GM12878 (cell line): ENCODE measurements at regions not wholly inside any gene's neighbourhood (a gene's known extent, or its start where the extent isn't known, plus 50 kb on each side); places are given as distances from the start of the nearest gene placed in this dataset.

Experiments used
- ATAC-seq: fragments of 200-7000 bp; cut with Tn5 transposase; 3 replicates; pipeline ENCODE4 v1.9.1; 2020; ENCODE audit warnings: mild to moderate bottlenecking, moderate library complexity
- BruUV-seq: library from RNA; stranded (reverse); fragments of 400-500 nt; replicated peaks from 2 replicates; lab custom pipeline; 2021; lab: Mats Ljungman, UMichigan
- CTCF ChIA-PET: fragments of 300-600 bp; sonication (Branson Sonifier 250); formaldehyde crosslinking; extraction: SDS; loops from one replicate; lab custom pipeline; 2021; ENCODE audit warnings: inconsistent platforms; lab: Yijun Ruan, JAX
- POLR2A ChIA-PET: fragments of 350-600 bp; formaldehyde crosslinking; extraction: SDS; loops from one replicate; lab custom pipeline; 2021; ENCODE audit warnings: inconsistent platforms; lab: Charles Lee
- RAD21 ChIA-PET: fragments of 300-600 bp; sonication (Branson Sonifier 250); formaldehyde crosslinking; loops from one replicate; lab custom pipeline; 2023; ENCODE audit warnings: antibody characterized with exemption; ENCODE audit not compliant: unreplicated experiment; lab: Charles Lee
- SMC1A ChIA-PET: fragments of 300-600 bp; sonication (Branson Sonifier 250); formaldehyde crosslinking; loops from one replicate; lab custom pipeline; 2023; ENCODE audit not compliant: unreplicated experiment, uncharacterized antibody; lab: Charles Lee
- DNase-seq: peaks from one replicate; pipeline ENCODE4 v3.0.0-alpha.2; 2011; ENCODE audit warnings: low read depth, low spot score
- FAIRE-seq: peaks from 3 replicates; lab custom pipeline; 2011; peaks lifted over from hg19 to GRCh38; lab: Jason Lieb, UNC
- H2AFZ ChIP-seq: 2 replicates; pipeline ENCODE4 v1.6.0; 2011; ENCODE audit warnings: low read depth, low read length, control low read depth; ENCODE audit not compliant: control insufficient read depth
- H3K27ac ChIP-seq: 2 replicates; pipeline ENCODE4 v1.5.1; 2011; ENCODE audit warnings: control low read depth; ENCODE audit not compliant: control insufficient read depth, insufficient read depth
- H3K27me3 ChIP-seq, 2 experiments: replicated peaks in 1 of 2; 2 replicates each; pipeline versions ENCODE4 v1.6.0 to v1.6.1; 2011; ENCODE audit warnings: low read length in 1 of 2; ENCODE audit not compliant: control insufficient read depth in 2 of 2, insufficient read depth in 2 of 2
- H3K36me3 ChIP-seq, 2 experiments: 2 replicates each; pipeline ENCODE4 v1.5.1; 2011; ENCODE audit warnings: low read length in 1 of 2; ENCODE audit not compliant: control insufficient read depth in 2 of 2, insufficient read depth in 2 of 2
- H3K4me1 ChIP-seq: 2 replicates; pipeline ENCODE4 v1.6.1; 2011; ENCODE audit warnings: mild to moderate bottlenecking, low read length, moderate library complexity, mixed read lengths; ENCODE audit not compliant: control insufficient read depth, insufficient read depth
- H3K4me2 ChIP-seq: 2 replicates; pipeline ENCODE4 v1.6.0; 2011; ENCODE audit warnings: control low read depth; ENCODE audit not compliant: control insufficient read depth, insufficient read depth
- H3K4me3 ChIP-seq: fragments of 200-600 bp; sonication (generic); 2 replicates; pipeline ENCODE4 v1.5.1; 2016
- H3K79me2 ChIP-seq: 2 replicates; pipeline ENCODE4 v1.6.0; 2011; ENCODE audit warnings: low read length; ENCODE audit not compliant: control insufficient read depth, insufficient read depth
- H3K9ac ChIP-seq: 2 replicates; pipeline ENCODE4 v1.8.0; 2011; ENCODE audit warnings: low read length, control low read depth, mixed read lengths; ENCODE audit not compliant: control insufficient read depth, insufficient read depth
- H3K9me3 ChIP-seq: replicated peaks from 3 replicates; pipeline ENCODE4 v1.5.1; 2011; ENCODE audit warnings: mild to moderate bottlenecking, low read length; ENCODE audit not compliant: control insufficient read depth, insufficient read depth
- H4K20me1 ChIP-seq: 2 replicates; pipeline ENCODE4 v1.6.0; 2011; ENCODE audit not compliant: control insufficient read depth, insufficient read depth
- BRCA1 ChIP-seq: IDR thresholded peaks from 2 replicates; pipeline ENCODE4 v1.6.1; 2011; ENCODE audit warnings: low read depth, low read length, improper control_type of control experiment
- CBX5 ChIP-seq: sonication (generic); IDR thresholded peaks from 2 replicates; pipeline ENCODE4 v1.6.1; 2016; ENCODE audit warnings: low read depth, moderate library complexity, mild to moderate bottlenecking, inconsistent platforms
- CTCF ChIP-seq, 3 experiments: IDR thresholded peaks in 2 of 3; conservative IDR thresholded peaks in 1 of 3; 2 replicates each; pipeline ENCODE4 v1.5.1; 2011; ENCODE audit warnings: low read depth in 3 of 3, low read length in 3 of 3, mild to moderate bottlenecking in 3 of 3, control low read depth in 2 of 3, moderate library complexity in 2 of 3, inconsistent platforms in 1 of 3, mixed read lengths in 1 of 3; ENCODE audit not compliant: control insufficient read depth in 2 of 3, insufficient read depth in 1 of 3; ENCODE audit errors: extremely low read depth in 1 of 3
- E2F4 ChIP-seq: IDR thresholded peaks from 2 replicates; pipeline ENCODE4 v1.6.1; 2012; ENCODE audit warnings: low read depth, low read length, improper control_type of control experiment
- EGR1 ChIP-seq, 2 experiments: IDR thresholded peaks; 1 replicate in 1 of 2; 2 replicates in 1 of 2; pipeline ENCODE4 v1.6.1; 2011 to 2012; ENCODE audit warnings: low read depth in 2 of 2, low read length in 2 of 2, borderline replicate concordance in 1 of 2, mild to moderate bottlenecking in 1 of 2, moderate library complexity in 1 of 2
- HDAC2 ChIP-seq: fragments of 200-600 bp; sonication (generic); IDR thresholded peaks from 2 replicates; pipeline ENCODE4 v1.6.1; 2017
- KDM1A ChIP-seq: fragments of 200-600 bp; sonication (generic); IDR thresholded peaks from 2 replicates; pipeline ENCODE4 v1.6.1; 2016; ENCODE audit warnings: borderline replicate concordance
- MLLT1 ChIP-seq: fragments of 450-650 bp; IDR thresholded peaks from 2 replicates; pipeline ENCODE4 v1.6.1; 2016; ENCODE audit warnings: mild to moderate bottlenecking
- NFYB ChIP-seq: IDR thresholded peaks from 2 replicates; pipeline ENCODE4 v1.6.1; 2011; ENCODE audit warnings: low read depth, mild to moderate bottlenecking, low read length, improper control_type of control experiment, moderate library complexity; ENCODE audit not compliant: insufficient read depth
- NR2C1 ChIP-seq: fragments of 450-650 bp; IDR thresholded peaks from 2 replicates; pipeline ENCODE4 v1.6.1; 2017; ENCODE audit warnings: antibody characterized with exemption, mild to moderate bottlenecking, moderate library complexity
- POLR2AphosphoS2 ChIP-seq: IDR thresholded peaks from 2 replicates; pipeline ENCODE4 v1.6.1; 2011; ENCODE audit warnings: low read depth, mild to moderate bottlenecking, low read length, improper control_type of control experiment, moderate library complexity
- SPI1 ChIP-seq: IDR thresholded peaks from 2 replicates; pipeline ENCODE4 v1.6.1; 2011; ENCODE audit warnings: low read depth, mild to moderate bottlenecking, low read length, moderate library complexity, borderline replicate concordance; ENCODE audit not compliant: insufficient read depth
- ZNF274 ChIP-seq: IDR thresholded peaks from one replicate; pipeline ENCODE4 v1.8.0; 2011; ENCODE audit not compliant: insufficient read length, insufficient read depth
- ZZZ3 ChIP-seq: IDR thresholded peaks from 2 replicates; pipeline ENCODE4 v1.6.1; 2011; ENCODE audit warnings: low read depth; ENCODE audit not compliant: control insufficient read depth, insufficient read length
- WGBS: methylation state at CpG from one replicate; pipeline ENCODE4 v1.1.6; 2016; ENCODE audit warnings: low lambda C conversion rate; ENCODE audit not compliant: insufficient replicate concordance, insufficient coverage; ENCODE audit errors: missing lambda C conversion rate; 5-methylcytosine and 5-hydroxymethylcytosine counted together
- in situ Hi-C: fragments of 300-500 bp; cut with MboI; formaldehyde crosslinking; loops from 9 replicates; pipeline ENCODE4 v1.14.3; 2018; ENCODE audit warnings: mixed read lengths
- intact Hi-C: fragments of 100-400 bp; cut with micrococcal nuclease; formaldehyde crosslinking; loops from one replicate; pipeline ENCODE4 v1.14.2; 2022; ENCODE audit not compliant: unreplicated experiment

GRCh38 chr9:20209391-20210340 lies 412.6 kb downstream of the MLLT3 start:
- no peak overlapping the region for H3K4me3 ChIP-seq
- TF ChIP-seq ZZZ3 (no peak), CTCF (IDR thresholded peaks at IDR 0.05 in 2 of 3, conservative IDR thresholded peaks at IDR 0.05 in 1 of 3; ENCODE audit: control insufficient read depth in 2 of 3, extremely low read depth in 1 of 3, insufficient read depth in 1 of 3, low read depth in 3 of 3, low read length in 3 of 3) (no peak), SPI1 (no peak), E2F4 (no peak), KDM1A (no peak), MLLT1 (no peak), HDAC2 (no peak), CBX5 (no peak), NR2C1 (no peak), BRCA1 (no peak), NFYB (no peak), ZNF274 (no peak), POLR2AphosphoS2 (no peak), EGR1 (IDR thresholded peaks at IDR 0.05; ENCODE audit: borderline replicate concordance in 1 of 2, low read depth in 2 of 2, low read length in 2 of 2) (no peak)
- TF ChIP-seq, all 136 proteins: peak for 0
- H3K4me2 ChIP-seq, result no peak overlapping the region
- H3K9ac ChIP-seq, result no peak overlapping the region
- no peak overlapping the region for H2AFZ ChIP-seq
- ATAC-seq (peak; percentile 38), FAIRE-seq (no peak), DNase-seq (peak; percentile 2)
- no peak overlapping the region for H3K27ac ChIP-seq
- RAD21 ChIA-PET, result interaction anchor here (1.0 kb wide), 1 partner anchor 283 kb away, joined by 3 read pairs; no protein-coding TSS in a partner anchor
- H3K4me1 ChIP-seq, result no peaks in the 10 kb centered on the region
- in situ Hi-C loops, result no loop called here
- H4K20me1 ChIP-seq, result no peaks in the 10 kb centered on the region
- CTCF ChIA-PET, result interaction anchor here (0.9 to 1.2 kb wide), 2 partner anchors 25 to 282 kb away, joined by 3 read pairs; no protein-coding TSS in a partner anchor
- 7% methylated on average over 7 of the region's 7 CpGs for WGBS
- H3K79me2 ChIP-seq, result no peaks in the 10 kb centered on the region
- POLR2A ChIA-PET, result interaction anchor here (0.6 to 0.7 kb wide), 2 partner anchors 152 to 516 kb away, joined by 3 to 6 read pairs; no protein-coding TSS in a partner anchor
- no peaks in the 10 kb centered on the region for H3K36me3 ChIP-seq
- BruUV-seq, result no TSS peak
- no peaks in the 10 kb centered on the region for H3K9me3 ChIP-seq
- intact Hi-C loops, result loop anchor here (10.0 kb wide), 1 partner anchor 735 kb away; no protein-coding TSS in a partner anchor
- H3K27me3 ChIP-seq, result no peaks in the 10 kb centered on the region
- SMC1A ChIA-PET, result no interaction called here
